NCI-H748 (cell line): ENCODE measurements at regions not wholly inside any gene's neighbourhood (a gene's known extent, or its start where the extent isn't known, plus 50 kb on each side); places are given as distances from the start of the nearest gene placed in this dataset.

ENCODE experiments used
- DNase-seq: peaks from one replicate; lab custom pipeline; 2025; ENCODE audit not compliant: unreplicated experiment; lab: John Stamatoyannopoulos, UW

DNA sequence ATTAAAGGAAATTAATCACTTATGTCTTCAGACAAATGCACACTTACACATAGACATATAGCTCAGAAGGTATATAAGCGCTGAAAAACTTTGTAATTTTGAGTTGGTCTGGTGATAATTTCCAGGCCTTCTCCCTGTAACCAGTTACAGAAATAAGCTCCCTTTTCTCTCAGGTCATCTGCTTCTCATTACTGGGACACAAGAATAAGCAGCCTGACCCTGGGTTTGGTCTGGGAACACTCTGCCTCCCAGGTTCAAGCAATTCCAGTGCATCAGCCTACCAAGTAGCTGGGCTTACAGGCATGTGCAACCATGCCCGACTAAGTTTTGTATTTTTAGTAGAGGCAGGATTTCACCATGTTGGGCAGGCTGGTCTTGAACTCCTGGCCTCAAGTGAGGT lies 274.5 kb downstream of the LMO7 start:
- no peak for DNase-seq
